Stimulated activated naive B cell treated with anti-CD40 and anti-IgM and Interleukin-4, amounts not matched to agents 10 μg/mL and 1 μg/mL and 100 μg/mL, for 72 hours (primary cell): ENCODE measurements at regions not wholly inside any gene's neighbourhood (a gene's known extent, or its start where the extent isn't known, plus 50 kb on each side); places are given as distances from the start of the nearest gene placed in this dataset.

Experiments
- ATAC-seq, 2 donors: fragments of 150-1000 bp; cut with Tn5 transposase; replicated peaks; 2 replicates each; pipeline ENCODE4 v1.10.0; 2021; ENCODE audit warnings: moderate library complexity in 1 of 2
- DNase-seq: peaks from one replicate; pipeline ENCODE4 v3.0.0; 2021
- H3K27ac Mint-ChIP-seq: one replicate; pipeline ENCODE4 v1.8.0; 2022; ENCODE audit warnings: mild to moderate bottlenecking, mixed read lengths
- H3K27me3 Mint-ChIP-seq, 2 donors: one replicate each; pipeline ENCODE4 v1.8.0; 2022; ENCODE audit warnings: mixed read lengths in 2 of 2
- H3K36me3 Mint-ChIP-seq, 2 donors: one replicate each; pipeline ENCODE4 v1.8.0; 2022; ENCODE audit warnings: mixed read lengths in 2 of 2, mild to moderate bottlenecking in 1 of 2
- H3K4me1 Mint-ChIP-seq, 2 donors: one replicate each; pipeline ENCODE4 v1.8.0; 2022; ENCODE audit warnings: mixed read lengths in 2 of 2, mild to moderate bottlenecking in 1 of 2
- H3K4me3 Mint-ChIP-seq, 2 donors: one replicate each; pipeline ENCODE4 v1.8.0; 2022; ENCODE audit warnings: mild to moderate bottlenecking in 2 of 2, mixed read lengths in 2 of 2, moderate library complexity in 1 of 2
- H3K9me3 Mint-ChIP-seq, 2 donors: one replicate each; pipeline ENCODE4 v1.8.0; 2022; ENCODE audit warnings: mixed read lengths in 2 of 2, mild to moderate bottlenecking in 1 of 2

GRCh38 chr9:23426144-23426543 lies 399.9 kb downstream of the ELAVL2 start:
- no peaks in the 10 kb centered on the region for H3K36me3 Mint-ChIP-seq
- no peaks in the 10 kb centered on the region for H3K27me3 Mint-ChIP-seq

GRCh38 chr9:23431459-23431858 lies 394.6 kb downstream of the ELAVL2 start:
- no peak overlapping the region for H3K27ac Mint-ChIP-seq
- H3K9me3 Mint-ChIP-seq = peaks cover 0 to 5% of the 10 kb centered on the region in 2 donors
- H3K27me3 Mint-ChIP-seq = no peaks in the 10 kb centered on the region
- ATAC-seq = no peak
- no peak for DNase-seq
- H3K4me3 Mint-ChIP-seq = no peak overlapping the region
- no peaks in the 10 kb centered on the region for H3K36me3 Mint-ChIP-seq
- H3K4me1 Mint-ChIP-seq = no peaks in the 10 kb centered on the region

More at GRCh38 chr9:23426144-23426543, 399.9 kb downstream of the ELAVL2 start:
- peaks cover 0 to 6% of the 10 kb centered on the region in 2 donors for H3K9me3 Mint-ChIP-seq
- DNase-seq = no peak
- H3K4me3 Mint-ChIP-seq = no peak overlapping the region
- no peaks in the 10 kb centered on the region for H3K4me1 Mint-ChIP-seq
- no peak overlapping the region for H3K27ac Mint-ChIP-seq
- ATAC-seq = no peak

DNA sequence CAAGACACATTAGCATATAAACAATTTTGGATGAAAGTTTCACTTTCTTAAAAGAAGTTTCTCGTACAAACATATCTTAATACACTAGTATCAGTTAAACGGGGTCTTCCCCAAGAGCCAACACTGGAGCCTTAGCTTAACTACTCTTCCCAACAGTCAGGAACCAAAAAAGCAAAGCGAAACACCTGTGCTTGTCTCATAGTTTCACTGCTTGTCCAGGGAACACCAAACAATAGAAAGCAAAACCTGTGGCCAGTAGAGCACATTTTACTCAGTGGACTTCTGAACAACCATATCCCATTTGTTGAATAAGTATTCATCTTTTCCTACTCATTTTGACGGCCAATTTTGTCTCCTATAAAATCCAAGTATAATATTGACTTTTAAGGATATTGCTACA lies 391.4 kb downstream of the ELAVL2 start:
- H3K4me1 Mint-ChIP-seq = no peaks in the 10 kb centered on the region
- ATAC-seq = no peak
- no peak overlapping the region for H3K27ac Mint-ChIP-seq
- H3K4me3 Mint-ChIP-seq = no peak overlapping the region
- no peaks in the 10 kb centered on the region for H3K36me3 Mint-ChIP-seq
- peaks cover 0 to 1% of the 10 kb centered on the region in 2 donors for H3K9me3 Mint-ChIP-seq
- DNase-seq = no peak
- no peaks in the 10 kb centered on the region for H3K27me3 Mint-ChIP-seq

- Mint-ChIP-seq H3K36me3 (no peaks in the 10 kb centered on the region), H3K27ac (no peak overlapping the region), H3K9me3 (peaks cover 0 to 4% of the 10 kb centered on the region in 2 donors), H3K4me3 (no peak overlapping the region), H3K27me3 (no peaks in the 10 kb centered on the region), H3K4me1 (no peaks in the 10 kb centered on the region)
- no peak for ATAC-seq
- no peak for DNase-seq
Observed at GRCh38 chr9:23438299-23438907, 387.6 kb downstream of the ELAVL2 start.

- no peak overlapping the region for H3K27ac Mint-ChIP-seq
- DNase-seq = no peak
Observed at GRCh38 chr9:23441275-23441674, 384.8 kb downstream of the ELAVL2 start.

GRCh38 chr9:23444658-23445057 lies 381.4 kb downstream of the ELAVL2 start:
- DNase-seq (no peak), ATAC-seq (no peak)
- Mint-ChIP-seq H3K36me3 (no peaks in the 10 kb centered on the region), H3K4me3 (no peak overlapping the region), H3K27me3 (no peaks in the 10 kb centered on the region), H3K4me1 (no peaks in the 10 kb centered on the region), H3K27ac (no peak overlapping the region), H3K9me3 (peaks cover 0 to 8% of the 10 kb centered on the region in 2 donors)

More at GRCh38 chr9:23441275-23441674, 384.8 kb downstream of the ELAVL2 start:
- Mint-ChIP-seq H3K36me3 (no peaks in the 10 kb centered on the region), H3K9me3 (peaks cover 0 to 8% of the 10 kb centered on the region in 2 donors), H3K4me3 (no peak overlapping the region), H3K27me3 (no peaks in the 10 kb centered on the region), H3K4me1 (no peaks in the 10 kb centered on the region)
- ATAC-seq = no peak

- DNase-seq (no peak), ATAC-seq (no peak)
- no peak overlapping the region for H3K27ac Mint-ChIP-seq
- H3K4me3 Mint-ChIP-seq = no peak overlapping the region
- peaks cover 3 to 5% of the 10 kb centered on the region in 2 donors for H3K9me3 Mint-ChIP-seq
- no peaks in the 10 kb centered on the region for H3K36me3 Mint-ChIP-seq
- no peaks in the 10 kb centered on the region for H3K4me1 Mint-ChIP-seq
- H3K27me3 Mint-ChIP-seq = no peaks in the 10 kb centered on the region
Observed at GRCh38 chr9:23447166-23447565, 378.9 kb downstream of the ELAVL2 start.

DNA sequence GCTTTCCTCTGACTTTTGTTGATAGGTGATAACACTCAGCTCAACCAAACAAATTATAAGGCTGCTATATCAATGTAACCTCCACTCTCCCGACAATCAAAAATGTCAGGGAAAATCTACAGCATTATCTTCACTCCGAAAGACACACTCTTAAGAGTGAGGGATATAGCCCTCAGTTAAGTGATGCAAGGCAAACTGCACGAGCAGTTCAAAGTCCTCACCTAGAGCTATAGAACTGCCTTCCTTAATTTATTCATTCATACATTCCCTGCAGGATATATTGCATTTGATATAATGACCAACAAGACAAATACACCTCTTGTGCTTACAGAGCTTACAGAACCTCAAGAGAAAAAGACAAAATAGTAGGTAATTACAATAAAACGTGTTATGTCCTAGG lies 378.1 kb downstream of the ELAVL2 start:
- Mint-ChIP-seq H3K36me3 (no peaks in the 10 kb centered on the region), H3K4me3 (no peak overlapping the region), H3K27me3 (no peaks in the 10 kb centered on the region), H3K9me3 (peaks cover 3 to 8% of the 10 kb centered on the region in 2 donors), H3K4me1 (no peaks in the 10 kb centered on the region), H3K27ac (no peak overlapping the region)
- ATAC-seq (no peak), DNase-seq (no peak)

DNA sequence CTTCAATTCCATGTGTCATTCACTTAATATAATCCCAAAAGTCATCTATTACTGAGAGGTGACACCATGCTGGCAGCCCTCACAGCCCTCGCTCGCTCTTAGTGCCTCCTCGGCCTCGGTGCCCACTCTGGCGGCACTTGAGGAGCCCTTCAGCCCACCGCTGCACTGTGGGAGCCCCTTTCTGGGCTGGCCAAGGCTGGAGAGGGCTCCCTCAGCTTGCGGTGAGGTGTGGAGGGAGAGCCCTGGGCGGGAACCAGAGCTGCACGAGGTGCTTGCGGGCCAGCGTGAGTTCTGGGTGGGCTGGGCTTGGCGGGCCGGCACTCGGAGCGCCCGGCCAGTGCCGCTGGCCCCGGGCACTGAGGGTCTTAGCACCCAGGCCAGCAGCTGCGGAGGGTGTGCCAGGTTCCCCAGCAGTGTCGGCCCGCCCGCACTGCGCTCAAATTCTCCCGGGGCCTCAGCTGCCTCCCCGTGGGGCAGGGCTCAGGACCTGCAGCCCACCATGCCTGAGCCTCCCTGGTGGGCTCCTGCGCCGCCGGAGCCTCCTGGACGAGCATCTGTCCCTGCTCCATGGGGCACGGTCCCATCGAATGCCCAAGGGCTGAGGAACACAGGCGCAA lies 374.1 kb downstream of the ELAVL2 start:
- H3K9me3 Mint-ChIP-seq = peaks cover 3 to 6% of the 10 kb centered on the region in 2 donors
- no peak overlapping the region for H3K4me3 Mint-ChIP-seq
- H3K27me3 Mint-ChIP-seq = no peaks in the 10 kb centered on the region
- no peaks in the 10 kb centered on the region for H3K4me1 Mint-ChIP-seq
- H3K36me3 Mint-ChIP-seq = no peaks in the 10 kb centered on the region
- ATAC-seq (no peak), DNase-seq (no peak)
- no peak overlapping the region for H3K27ac Mint-ChIP-seq

GRCh38 chr9:23464275-23464674 lies 361.8 kb downstream of the ELAVL2 start:
- DNase-seq = no peak
- ATAC-seq = no peak
- H3K4me3 Mint-ChIP-seq = no peak overlapping the region
- no peaks in the 10 kb centered on the region for H3K4me1 Mint-ChIP-seq
- H3K36me3 Mint-ChIP-seq = no peaks in the 10 kb centered on the region
- H3K9me3 Mint-ChIP-seq = peaks cover 8 to 10% of the 10 kb centered on the region in 2 donors
- H3K27ac Mint-ChIP-seq = no peak overlapping the region
- no peaks in the 10 kb centered on the region for H3K27me3 Mint-ChIP-seq

DNA sequence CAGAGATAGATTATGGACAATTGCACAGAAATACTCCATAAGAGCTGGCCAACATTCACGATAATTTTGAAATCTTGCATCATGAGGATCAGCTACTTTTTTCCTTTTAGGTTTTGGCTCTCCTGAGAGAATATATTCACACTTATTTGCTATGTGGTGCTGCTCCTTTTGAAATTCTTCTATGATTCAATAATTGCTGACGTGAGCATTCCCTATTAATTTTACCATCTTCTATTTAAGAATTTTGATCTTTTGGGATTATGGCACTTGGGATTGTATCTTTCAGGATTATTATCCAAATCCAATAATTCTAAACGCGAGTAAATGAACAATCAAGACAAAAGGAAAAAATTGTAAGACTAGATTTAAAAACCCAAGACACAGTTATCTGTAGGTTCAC lies 358.8 kb downstream of the ELAVL2 start:
- H3K4me3 Mint-ChIP-seq = no peak overlapping the region
- no peaks in the 10 kb centered on the region for H3K4me1 Mint-ChIP-seq
- DNase-seq (no peak), ATAC-seq (no peak)
- H3K36me3 Mint-ChIP-seq = no peaks in the 10 kb centered on the region
- H3K9me3 Mint-ChIP-seq = peaks cover 9 to 14% of the 10 kb centered on the region in 2 donors
- no peaks in the 10 kb centered on the region for H3K27me3 Mint-ChIP-seq
- no peak overlapping the region for H3K27ac Mint-ChIP-seq

DNA sequence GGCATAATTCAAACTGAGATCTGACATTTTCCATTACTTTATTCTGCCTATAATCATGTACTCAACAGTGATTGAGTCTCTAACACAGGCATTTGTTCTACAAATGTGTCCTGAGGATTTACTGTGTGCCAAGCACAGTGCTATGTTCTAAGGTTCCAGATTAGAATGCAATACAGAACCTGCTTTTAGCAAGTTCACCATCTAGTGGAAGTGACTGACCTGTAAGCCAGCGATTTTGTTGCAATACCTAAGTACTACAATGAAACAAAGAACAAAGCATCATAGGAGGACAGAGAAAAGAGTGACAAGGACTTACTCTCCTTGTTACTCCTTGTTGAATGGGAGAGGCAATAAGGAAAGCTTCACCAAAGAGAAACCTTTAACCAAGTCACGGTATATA lies 348.1 kb downstream of the ELAVL2 start:
- Mint-ChIP-seq H3K27me3 (no peaks in the 10 kb centered on the region), H3K36me3 (no peaks in the 10 kb centered on the region), H3K4me3 (no peak overlapping the region), H3K4me1 (no peaks in the 10 kb centered on the region), H3K9me3 (peaks cover 4 to 7% of the 10 kb centered on the region in 2 donors), H3K27ac (no peak overlapping the region)
- ATAC-seq = no peak
- no peak for DNase-seq

DNA sequence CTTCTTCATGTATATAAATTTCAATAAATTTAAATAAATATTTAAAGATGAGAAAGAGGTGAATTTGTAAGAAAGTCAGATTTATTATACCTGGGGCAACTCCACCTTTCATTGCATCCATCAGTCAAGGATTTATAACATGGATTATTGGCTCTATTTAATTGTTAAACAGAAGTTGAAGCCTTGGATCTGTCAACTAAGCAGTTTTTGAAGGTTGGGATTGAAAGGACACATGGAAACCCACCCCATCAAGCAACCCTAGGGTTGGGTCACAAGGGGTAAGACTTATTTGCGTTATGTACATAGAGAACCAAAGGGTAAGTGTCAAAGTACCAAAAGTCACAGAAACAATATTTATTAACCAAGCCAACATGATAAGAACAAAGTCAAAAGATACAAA lies 342.5 kb downstream of the ELAVL2 start:
- Mint-ChIP-seq H3K4me3 (no peak overlapping the region), H3K4me1 (no peaks in the 10 kb centered on the region), H3K27ac (no peak overlapping the region), H3K27me3 (no peaks in the 10 kb centered on the region), H3K36me3 (no peaks in the 10 kb centered on the region), H3K9me3 (peaks cover 2 to 3% of the 10 kb centered on the region in 2 donors)
- DNase-seq (no peak), ATAC-seq (no peak)

DNA sequence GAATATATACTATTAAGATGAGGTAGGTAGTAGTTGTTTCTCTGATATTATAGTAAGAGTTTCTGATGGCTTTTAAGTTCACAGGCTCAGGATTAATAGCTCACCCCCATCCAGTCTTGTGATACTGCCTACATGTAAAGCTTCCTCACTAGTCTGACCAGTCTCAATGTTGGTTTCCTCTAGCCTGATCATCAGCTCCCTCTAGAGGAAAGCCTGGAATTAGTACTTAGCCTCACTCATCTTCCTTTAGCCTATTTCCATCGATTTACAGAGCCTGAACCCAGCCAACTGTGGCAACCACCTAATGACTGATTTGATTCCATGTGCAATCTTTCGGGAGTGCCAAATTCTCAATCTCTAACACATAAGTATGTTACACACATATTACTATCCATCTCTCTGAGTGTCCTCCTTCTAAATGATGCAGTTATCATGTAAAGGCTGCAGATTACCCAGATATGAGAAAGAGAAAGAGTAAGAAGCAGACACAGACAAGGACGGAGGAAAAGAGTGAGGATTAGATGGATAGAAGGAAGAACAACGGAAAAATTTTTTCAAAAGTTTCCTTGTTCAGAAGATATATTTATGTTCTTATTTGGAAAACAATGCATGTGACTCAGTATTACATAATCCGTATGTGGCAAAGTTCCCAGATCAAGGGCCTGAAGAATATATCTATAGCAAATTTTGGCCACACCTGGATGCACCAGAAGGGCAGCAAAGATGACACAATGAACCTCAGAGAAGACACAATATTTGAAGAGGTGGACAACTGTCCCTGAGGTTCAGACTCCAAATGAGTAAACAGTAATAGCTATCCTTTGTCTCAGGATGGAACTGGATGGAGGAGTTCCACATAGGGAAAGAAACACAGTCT lies 333.7 kb downstream of the ELAVL2 start:
- Mint-ChIP-seq H3K36me3 (no peaks in the 10 kb centered on the region), H3K27ac (no peak overlapping the region), H3K4me3 (no peak overlapping the region), H3K4me1 (no peaks in the 10 kb centered on the region), H3K9me3 (no peaks in the 10 kb centered on the region), H3K27me3 (no peaks in the 10 kb centered on the region)
- ATAC-seq (peak; percentile 54 to 55), DNase-seq (no peak)

DNA sequence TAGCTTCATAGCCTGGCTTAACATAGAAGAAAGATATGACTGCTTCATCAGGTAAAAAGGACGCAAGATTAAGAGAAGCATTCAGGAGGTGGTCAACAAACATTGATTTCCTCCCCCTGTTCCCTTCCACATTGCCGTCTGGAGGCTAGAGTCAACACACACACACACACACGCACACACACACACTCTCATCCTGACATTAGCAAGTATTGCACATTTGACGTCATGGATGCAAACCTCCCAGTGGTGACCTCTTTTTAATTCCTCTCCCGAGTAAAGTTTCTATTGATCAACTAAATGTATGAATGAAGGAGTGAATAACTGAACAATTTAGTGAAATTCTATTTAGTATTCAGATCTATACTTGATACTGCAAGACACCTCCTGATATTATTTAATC lies 332.8 kb downstream of the ELAVL2 start:
- no peaks in the 10 kb centered on the region for H3K36me3 Mint-ChIP-seq
- no peak overlapping the region for H3K4me3 Mint-ChIP-seq
- H3K9me3 Mint-ChIP-seq = peaks cover 0 to 4% of the 10 kb centered on the region in 2 donors
- DNase-seq = no peak
- H3K4me1 Mint-ChIP-seq = no peaks in the 10 kb centered on the region
- no peak for ATAC-seq
- H3K27me3 Mint-ChIP-seq = no peaks in the 10 kb centered on the region
- H3K27ac Mint-ChIP-seq = no peak overlapping the region
